ENCODE measurements at regions not wholly inside any gene's neighbourhood (a gene's known extent, or its start where the extent isn't known, plus 50 kb on each side); places are given as distances from the start of the nearest gene placed in this dataset.

DNA sequence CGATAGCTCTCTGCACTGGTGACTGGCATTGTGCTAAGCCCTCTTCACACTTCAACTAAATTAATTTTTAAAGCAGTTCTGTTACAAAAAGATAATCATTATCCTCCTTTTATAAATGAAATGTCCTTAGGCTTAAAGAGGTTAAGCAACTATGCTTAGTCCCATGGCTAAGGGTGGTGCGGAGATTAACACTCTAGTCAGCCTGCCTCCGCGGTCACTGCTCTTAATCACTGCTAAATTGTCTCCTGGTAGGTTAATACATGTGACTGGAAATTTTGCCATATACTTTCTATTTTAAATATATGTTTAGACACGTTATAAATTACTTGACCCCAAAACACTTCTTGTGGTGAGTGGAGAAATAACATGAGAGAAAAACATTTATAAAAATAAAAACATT lies 473.7 kb downstream of the CENPC start:
- Histone ChIP-seq H3K27ac (no peak overlapping the region), H3K27me3 (no peaks in the 10 kb centered on the region), H3K4me1 (no peaks in the 10 kb centered on the region), H3K4me3 (no peak overlapping the region), H3K9me3 (no peaks in the 10 kb centered on the region), H3K36me3 (no peaks in the 10 kb centered on the region)
- DNase-seq = no peak
- 77 to 83% methylated on average over 5 of the region's 5 CpGs for WGBS, 2 donors (ENCODE audit: low coverage in 1 of 2)
- intact Hi-C loops (cut with DNase I; ENCODE audit: low total_unique reads) (no loop called here), in situ Hi-C loops (cut with MboI; ENCODE audit: low pct_ligation_motif_present in 1 of 4, low pct_unique_long_range_greater_than_20kb in 1 of 4, low sequenced_read_pairs in 3 of 4) (no loop called here)
- TF ChIP-seq, protein P1, sequence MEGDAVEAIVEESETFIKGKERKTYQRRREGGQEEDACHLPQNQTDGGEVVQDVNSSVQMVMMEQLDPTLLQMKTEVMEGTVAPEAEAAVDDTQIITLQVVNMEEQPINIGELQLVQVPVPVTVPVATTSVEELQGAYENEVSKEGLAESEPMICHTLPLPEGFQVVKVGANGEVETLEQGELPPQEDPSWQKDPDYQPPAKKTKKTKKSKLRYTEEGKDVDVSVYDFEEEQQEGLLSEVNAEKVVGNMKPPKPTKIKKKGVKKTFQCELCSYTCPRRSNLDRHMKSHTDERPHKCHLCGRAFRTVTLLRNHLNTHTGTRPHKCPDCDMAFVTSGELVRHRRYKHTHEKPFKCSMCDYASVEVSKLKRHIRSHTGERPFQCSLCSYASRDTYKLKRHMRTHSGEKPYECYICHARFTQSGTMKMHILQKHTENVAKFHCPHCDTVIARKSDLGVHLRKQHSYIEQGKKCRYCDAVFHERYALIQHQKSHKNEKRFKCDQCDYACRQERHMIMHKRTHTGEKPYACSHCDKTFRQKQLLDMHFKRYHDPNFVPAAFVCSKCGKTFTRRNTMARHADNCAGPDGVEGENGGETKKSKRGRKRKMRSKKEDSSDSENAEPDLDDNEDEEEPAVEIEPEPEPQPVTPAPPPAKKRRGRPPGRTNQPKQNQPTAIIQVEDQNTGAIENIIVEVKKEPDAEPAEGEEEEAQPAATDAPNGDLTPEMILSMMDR (IDR thresholded peaks at IDR 0.05) = no peak
- TF ChIP-seq EP300 (IDR thresholded peaks at IDR 0.05; ENCODE audit: low read depth) = no peak
- no peak for TF ChIP-seq POLR2A (IDR thresholded peaks at IDR 0.05)
- no peak for TF ChIP-seq POLR2AphosphoS5 (IDR thresholded peaks at IDR 0.05)

DNA sequence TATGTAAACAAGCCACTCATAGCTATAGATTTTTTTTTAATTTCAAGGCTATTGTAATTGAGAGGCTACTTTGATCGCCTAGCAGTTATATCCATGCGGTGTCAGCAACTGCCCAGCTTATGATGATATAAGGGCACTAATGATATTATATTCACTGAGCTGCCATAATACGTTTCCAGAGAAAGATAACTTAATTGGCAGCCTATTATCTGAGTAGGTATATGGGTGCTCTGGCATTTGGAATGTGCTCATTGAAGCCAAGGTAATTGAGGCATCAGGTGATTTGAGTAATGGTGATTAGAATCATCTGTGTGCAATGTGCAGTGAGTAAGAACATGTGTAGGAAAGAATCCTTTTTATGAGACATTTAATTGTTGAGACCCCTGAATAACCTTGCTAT lies 490.0 kb downstream of the CENPC start:
- H3K4me1 ChIP-seq = no peaks in the 10 kb centered on the region
- no peaks in the 10 kb centered on the region for H3K36me3 ChIP-seq
- TF ChIP-seq, protein P1 (IDR thresholded peaks at IDR 0.05) = no peak
- TF ChIP-seq EP300 (IDR thresholded peaks at IDR 0.05; ENCODE audit: low read depth) = no peak
- TF ChIP-seq POLR2A (IDR thresholded peaks at IDR 0.05) = no peak
- TF ChIP-seq POLR2AphosphoS5 (IDR thresholded peaks at IDR 0.05) = no peak
- DNase-seq = no peak
- H3K27me3 ChIP-seq = no peaks in the 10 kb centered on the region
- H3K27ac ChIP-seq = no peak overlapping the region
- WGBS, 2 donors (ENCODE audit: low coverage in 1 of 2) = 75 to 87% methylated on average over 3 of the region's 3 CpGs
- no peak overlapping the region for H3K4me3 ChIP-seq
- H3K9me3 ChIP-seq = no peaks in the 10 kb centered on the region
- in situ Hi-C loops (cut with MboI; ENCODE audit: low pct_ligation_motif_present in 1 of 4, low pct_unique_long_range_greater_than_20kb in 1 of 4, low sequenced_read_pairs in 3 of 4) (no loop called here), intact Hi-C loops (cut with DNase I; ENCODE audit: low total_unique reads) (no loop called here)

DNA sequence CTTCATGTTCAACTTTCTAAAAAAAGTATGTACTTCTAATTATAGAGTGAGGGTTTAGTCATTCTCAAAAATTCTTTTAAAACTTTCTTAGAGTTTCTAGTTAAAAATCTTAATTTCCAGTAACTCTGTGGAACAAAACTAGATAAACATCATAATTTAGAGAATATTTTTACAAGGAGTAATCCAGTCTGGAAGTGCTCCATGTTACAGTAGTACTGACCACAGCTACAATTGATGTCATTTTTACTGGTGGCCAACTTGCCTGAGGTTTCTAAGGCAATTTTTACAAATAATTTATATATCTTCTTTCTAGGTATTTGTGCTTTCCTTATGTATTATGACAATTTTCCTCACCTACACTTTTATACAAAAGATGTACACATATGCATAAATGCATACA lies 490.4 kb downstream of the CENPC start:
- H3K4me1 ChIP-seq = no peaks in the 10 kb centered on the region
- H3K27me3 ChIP-seq = no peaks in the 10 kb centered on the region
- no peak for DNase-seq
- in situ Hi-C loops (cut with MboI; ENCODE audit: low pct_ligation_motif_present in 1 of 4, low pct_unique_long_range_greater_than_20kb in 1 of 4, low sequenced_read_pairs in 3 of 4) = no loop called here
- H3K9me3 ChIP-seq = no peaks in the 10 kb centered on the region
- no peak overlapping the region for H3K4me3 ChIP-seq
- no peaks in the 10 kb centered on the region for H3K36me3 ChIP-seq
- intact Hi-C loops (cut with DNase I; ENCODE audit: low total_unique reads) = no loop called here
- TF ChIP-seq POLR2A (IDR thresholded peaks at IDR 0.05) = no peak
- TF ChIP-seq, protein P1 (IDR thresholded peaks at IDR 0.05) = no peak
- H3K27ac ChIP-seq = no peak overlapping the region

DNA sequence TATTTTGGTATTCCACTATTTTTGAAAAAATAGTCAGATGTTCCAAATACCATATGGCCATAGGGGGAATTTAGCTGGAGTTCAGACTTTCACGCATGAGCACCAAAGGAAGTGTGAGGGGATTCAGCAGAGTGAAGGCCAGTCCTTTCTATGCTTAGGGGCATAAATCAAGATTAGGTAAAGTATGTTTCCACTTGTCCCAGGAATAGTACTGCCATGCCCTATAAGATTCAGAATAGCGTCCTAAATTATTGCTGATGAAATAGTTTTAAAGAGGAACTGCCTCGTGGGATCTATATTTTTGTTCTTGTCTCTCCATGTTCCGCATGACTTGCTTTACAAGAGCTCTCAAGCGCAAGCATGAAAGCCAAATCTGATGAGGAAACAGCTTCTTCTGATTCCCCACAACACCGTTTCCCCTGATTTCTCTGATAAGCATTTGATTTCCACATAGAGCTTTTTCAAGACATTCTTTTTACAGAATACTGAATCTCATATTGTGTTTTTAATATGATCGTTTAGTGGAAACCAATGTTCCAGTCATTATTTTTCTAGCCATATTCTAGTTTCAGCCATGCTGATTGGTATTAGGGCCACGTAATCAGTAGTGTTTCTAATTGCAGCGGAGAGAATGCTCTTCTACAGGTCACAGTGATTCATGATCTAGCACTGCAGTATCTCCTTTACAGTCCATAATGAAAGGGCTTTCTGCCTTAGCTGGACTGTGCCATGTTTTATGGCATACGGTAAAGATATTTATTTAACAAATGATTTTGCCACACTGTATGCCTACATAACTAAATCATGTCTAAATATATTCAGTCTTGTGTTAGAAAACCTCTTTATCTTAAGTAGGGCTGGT lies 492.3 kb downstream of the CENPC start:
- in situ Hi-C loops (cut with MboI; ENCODE audit: low pct_ligation_motif_present in 1 of 4, low pct_unique_long_range_greater_than_20kb in 1 of 4, low sequenced_read_pairs in 3 of 4) = no loop called here
- no peaks in the 10 kb centered on the region for H3K4me1 ChIP-seq
- no peak for DNase-seq
- intact Hi-C loops (cut with DNase I; ENCODE audit: low total_unique reads) = no loop called here
- no peaks in the 10 kb centered on the region for H3K36me3 ChIP-seq
- WGBS, 2 donors (ENCODE audit: low coverage in 1 of 2) = 69% methylated on average over 10 of the region's 10 CpGs
- H3K4me3 ChIP-seq = no peak overlapping the region
- no peaks in the 10 kb centered on the region for H3K27me3 ChIP-seq
- no peak overlapping the region for H3K27ac ChIP-seq
- H3K9me3 ChIP-seq = no peaks in the 10 kb centered on the region
- no peak for TF ChIP-seq POLR2A (IDR thresholded peaks at IDR 0.05)
- no peak for TF ChIP-seq EP300 (IDR thresholded peaks at IDR 0.05; ENCODE audit: low read depth)
- TF ChIP-seq, protein P1 (IDR thresholded peaks at IDR 0.05) = no peak
- no peak for TF ChIP-seq POLR2AphosphoS5 (IDR thresholded peaks at IDR 0.05)
